ENCODE measurements at regions not wholly inside any gene's neighbourhood (a gene's known extent, or its start where the extent isn't known, plus 50 kb on each side); places are given as distances from the start of the nearest gene placed in this dataset.
A peak's percentile ranks its signal among the peaks of the same experiment; 100 is the strongest.
"Not testable (repeated sequence)": the region's sequence is repeated elsewhere in the genome, so short reads cannot be mapped to it uniquely, and the experiment has no call there.

DNA sequence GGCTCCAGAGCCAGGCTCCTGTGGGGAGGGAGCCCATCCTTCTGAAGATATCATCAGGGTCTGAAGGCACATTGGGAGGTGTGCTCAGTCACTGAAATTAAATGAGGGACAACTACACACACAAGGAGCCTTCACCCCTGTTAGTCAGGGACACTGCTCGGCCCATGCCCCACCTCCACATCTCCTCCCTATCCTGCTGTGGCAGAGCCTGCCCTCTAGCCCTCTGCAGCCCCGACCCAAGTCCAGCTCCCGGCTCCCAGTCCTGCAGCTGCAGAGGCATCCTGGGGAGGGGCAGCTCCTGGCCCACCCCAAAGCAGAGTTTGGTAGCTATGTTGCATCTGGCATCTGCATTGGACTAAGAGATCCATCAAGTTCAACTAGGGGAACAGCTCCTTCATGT, 136.3 kb downstream of the ZNF248 start:
- no peak for DNase-seq
- WGBS, 2 donors, result 76% methylated on average over 3 of the region's 3 CpGs; no CpG with 5 or more reads in 1 of the 2 donors

GRCh38 chr10:37718060-37718459, 139.3 kb downstream of the ZNF248 start:
- DNase-seq; H3K27me3 ChIP-seq; H3K4me1 ChIP-seq; H3K36me3 ChIP-seq (ENCODE audit: low read depth, missing control alignments); intact Hi-C loops (cut with DNase I; ENCODE audit: low total_unique reads); H3K4me3 ChIP-seq; H3K9me3 ChIP-seq; H3K27ac ChIP-seq: not testable (repeated sequence)
- 77 to 93% methylated on average over 6 of the region's 6 CpGs for WGBS, 2 donors

More for the DNA sequence above, 136.3 kb downstream of the ZNF248 start:
- intact Hi-C loops (cut with DNase I; ENCODE audit: low total_unique reads), result no loop called here
- TF ChIP-seq POLR2A (IDR thresholded peaks at IDR 0.05), result no peak
- TF ChIP-seq, protein P1, sequence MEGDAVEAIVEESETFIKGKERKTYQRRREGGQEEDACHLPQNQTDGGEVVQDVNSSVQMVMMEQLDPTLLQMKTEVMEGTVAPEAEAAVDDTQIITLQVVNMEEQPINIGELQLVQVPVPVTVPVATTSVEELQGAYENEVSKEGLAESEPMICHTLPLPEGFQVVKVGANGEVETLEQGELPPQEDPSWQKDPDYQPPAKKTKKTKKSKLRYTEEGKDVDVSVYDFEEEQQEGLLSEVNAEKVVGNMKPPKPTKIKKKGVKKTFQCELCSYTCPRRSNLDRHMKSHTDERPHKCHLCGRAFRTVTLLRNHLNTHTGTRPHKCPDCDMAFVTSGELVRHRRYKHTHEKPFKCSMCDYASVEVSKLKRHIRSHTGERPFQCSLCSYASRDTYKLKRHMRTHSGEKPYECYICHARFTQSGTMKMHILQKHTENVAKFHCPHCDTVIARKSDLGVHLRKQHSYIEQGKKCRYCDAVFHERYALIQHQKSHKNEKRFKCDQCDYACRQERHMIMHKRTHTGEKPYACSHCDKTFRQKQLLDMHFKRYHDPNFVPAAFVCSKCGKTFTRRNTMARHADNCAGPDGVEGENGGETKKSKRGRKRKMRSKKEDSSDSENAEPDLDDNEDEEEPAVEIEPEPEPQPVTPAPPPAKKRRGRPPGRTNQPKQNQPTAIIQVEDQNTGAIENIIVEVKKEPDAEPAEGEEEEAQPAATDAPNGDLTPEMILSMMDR (IDR thresholded peaks at IDR 0.05), result no peak
- Histone ChIP-seq H3K9me3 (no peaks in the 10 kb centered on the region), H3K27me3 (no peaks in the 10 kb centered on the region), H3K4me3 (no peak overlapping the region), H3K4me1 (no peaks in the 10 kb centered on the region), H3K27ac (no peak overlapping the region), H3K36me3 (ENCODE audit: low read depth, missing control alignments) (no peaks in the 10 kb centered on the region)

GRCh38 chr10:37713642-37714041, 143.8 kb downstream of the ZNF248 start:
- H3K4me3 ChIP-seq, result no peak overlapping the region
- DNase-seq, result no peak
- H3K4me1 ChIP-seq, result peaks cover 26% of the 10 kb centered on the region
- intact Hi-C loops (cut with DNase I; ENCODE audit: low total_unique reads), result no loop called here
- no peaks in the 10 kb centered on the region for H3K9me3 ChIP-seq
- H3K27ac ChIP-seq, result no peak overlapping the region
- H3K36me3 ChIP-seq (ENCODE audit: low read depth, missing control alignments), result no peaks in the 10 kb centered on the region
- TF ChIP-seq, protein P1 (IDR thresholded peaks at IDR 0.05), result no peak
- no peak for TF ChIP-seq POLR2A (IDR thresholded peaks at IDR 0.05)
- 64 to 67% methylated on average over 3 of the region's 3 CpGs for WGBS, 2 donors
- H3K27me3 ChIP-seq, result no peaks in the 10 kb centered on the region

DNA sequence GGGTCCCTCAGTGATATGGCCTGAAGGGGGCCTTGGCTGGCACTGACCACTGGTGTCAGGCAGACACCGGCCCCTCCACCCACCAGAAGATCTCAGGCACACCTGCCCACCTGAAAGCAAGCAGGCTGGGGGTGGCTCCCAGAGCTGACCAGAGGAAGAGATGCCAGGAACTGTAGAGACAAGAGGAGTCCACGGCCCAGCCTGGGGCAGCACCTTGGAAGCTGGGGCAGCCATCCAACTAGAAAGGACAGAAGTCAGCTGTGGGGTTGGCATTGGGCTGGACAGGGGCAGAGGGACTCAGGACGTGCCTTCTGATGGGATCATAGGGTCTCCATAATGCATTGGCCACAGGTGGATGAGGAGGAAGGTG, 144.3 kb downstream of the ZNF248 start:
- no peaks in the 10 kb centered on the region for H3K9me3 ChIP-seq
- no peak overlapping the region for H3K4me3 ChIP-seq
- 83 to 88% methylated on average over 2 to 3 of the region's 3 CpGs for WGBS, 2 donors
- no peak overlapping the region for H3K27ac ChIP-seq
- DNase-seq, result no peak
- no peak for TF ChIP-seq POLR2A (IDR thresholded peaks at IDR 0.05)
- TF ChIP-seq, protein P1 (IDR thresholded peaks at IDR 0.05), result no peak
- H3K4me1 ChIP-seq, result peaks cover 26% of the 10 kb centered on the region
- no peaks in the 10 kb centered on the region for H3K36me3 ChIP-seq (ENCODE audit: low read depth, missing control alignments)
- H3K27me3 ChIP-seq, result no peaks in the 10 kb centered on the region
- intact Hi-C loops (cut with DNase I; ENCODE audit: low total_unique reads), result no loop called here

GRCh38 chr10:37712489-37713131, 144.8 kb downstream of the ZNF248 start:
- H3K36me3 ChIP-seq (ENCODE audit: low read depth, missing control alignments), result no peaks in the 10 kb centered on the region
- H3K4me1 ChIP-seq, result peaks cover 26% of the 10 kb centered on the region
- TF ChIP-seq, protein P1 (IDR thresholded peaks at IDR 0.05), result no peak
- no peak for TF ChIP-seq POLR2A (IDR thresholded peaks at IDR 0.05)
- H3K27me3 ChIP-seq, result no peaks in the 10 kb centered on the region
- H3K9me3 ChIP-seq, result no peaks in the 10 kb centered on the region
- peak overlapping the region; percentile 44 to 50 for H3K27ac ChIP-seq
- intact Hi-C loops (cut with DNase I; ENCODE audit: low total_unique reads), result no loop called here
- H3K4me3 ChIP-seq, result no peak overlapping the region
- WGBS, 2 donors, result 52% methylated on average over 4 of the region's 4 CpGs; no CpG with 5 or more reads in 1 of the 2 donors
- peak; percentile 25 for DNase-seq
